ENCODE measurements at regions not wholly inside any gene's neighbourhood (a gene's known extent, or its start where the extent isn't known, plus 50 kb on each side); places are given as distances from the start of the nearest gene placed in this dataset.

GRCh38 chr6:163715846-163716245 lies 301.3 kb downstream of the QKI start:
- TF ChIP-seq CTCF (IDR thresholded peaks at IDR 0.05) (no peak), POLR2A (IDR thresholded peaks at IDR 0.05) (no peak), POLR2AphosphoS5 (IDR thresholded peaks at IDR 0.05) (no peak)
